Keratinocyte (primary cell): ENCODE measurements at regions not wholly inside any gene's neighbourhood (a gene's known extent, or its start where the extent isn't known, plus 50 kb on each side); places are given as distances from the start of the nearest gene placed in this dataset.

Source experiments
- DNase-seq: peaks from one replicate; pipeline ENCODE4 v3.0.0-alpha.2; 2011; ENCODE audit warnings: low read depth, missing footprints, low spot score
- FAIRE-seq: peaks from 2 replicates; lab custom pipeline; 2011; peaks lifted over from hg19 to GRCh38; lab: Jason Lieb, UNC
- H2AFZ ChIP-seq: 2 replicates; pipeline ENCODE4 v1.6.0; 2012; ENCODE audit warnings: low read length, control low read depth, inconsistent platforms; ENCODE audit not compliant: control insufficient read depth
- H3K27ac ChIP-seq: 2 replicates; pipeline ENCODE4 v1.5.1; 2011; ENCODE audit warnings: low read length; ENCODE audit not compliant: control insufficient read depth, insufficient read depth
- H3K27me3 ChIP-seq: 3 replicates; pipeline ENCODE4 v1.6.0; 2011; ENCODE audit warnings: low read length; ENCODE audit not compliant: control insufficient read depth, insufficient read depth; ENCODE audit errors: extremely low read depth
- H3K36me3 ChIP-seq, 2 experiments: 2 replicates in 1 of 2; 3 replicates in 1 of 2; pipeline ENCODE4 v1.5.1; 2011; ENCODE audit warnings: low read length in 2 of 2, mild to moderate bottlenecking in 1 of 2; ENCODE audit not compliant: control insufficient read depth in 2 of 2, insufficient read depth in 2 of 2; ENCODE audit errors: extremely low read depth in 1 of 2
- H3K4me1 ChIP-seq: 3 replicates; pipeline ENCODE4 v1.5.1; 2011; ENCODE audit warnings: low read length; ENCODE audit not compliant: control insufficient read depth, insufficient read depth; ENCODE audit errors: extremely low read depth
- H3K4me2 ChIP-seq: 3 replicates; pipeline ENCODE4 v1.6.0; 2011; ENCODE audit warnings: low read depth, low read length; ENCODE audit not compliant: control insufficient read depth, insufficient read depth; ENCODE audit errors: extremely low read depth
- H3K4me3 ChIP-seq, 3 experiments: fragments of 200-600 bp in 1 of 3; sonication (generic) in 1 of 3; 2 replicates in 2 of 3; 3 replicates in 1 of 3; pipeline ENCODE4 v1.5.1; 2011 to 2016; ENCODE audit warnings: low read length in 3 of 3, mild to moderate bottlenecking in 3 of 3, control low read depth in 2 of 3, inconsistent platforms in 1 of 3, low read depth in 1 of 3, mixed read lengths in 1 of 3, mixed run types in 1 of 3, moderate library complexity in 1 of 3; ENCODE audit not compliant: control insufficient read depth in 2 of 3, insufficient read depth in 2 of 3; ENCODE audit errors: extremely low read depth in 1 of 3
- H3K79me2 ChIP-seq: 2 replicates; pipeline ENCODE4 v1.6.0; 2012; ENCODE audit warnings: low read length; ENCODE audit not compliant: control insufficient read depth, insufficient read depth
- H3K9ac ChIP-seq: 3 replicates; pipeline ENCODE4 v1.6.0; 2011; ENCODE audit warnings: low read length; ENCODE audit not compliant: control insufficient read depth, insufficient read depth; ENCODE audit errors: extremely low read depth
- H3K9me1 ChIP-seq: 3 replicates; pipeline ENCODE4 v1.6.0; 2011; ENCODE audit warnings: low read length; ENCODE audit not compliant: control insufficient read depth, insufficient read depth; ENCODE audit errors: extremely low read depth
- H3K9me3 ChIP-seq: 2 replicates; pipeline ENCODE4 v1.5.1; 2012; ENCODE audit warnings: low read depth, low read length; ENCODE audit not compliant: control insufficient read depth
- H4K20me1 ChIP-seq: 3 replicates; pipeline ENCODE4 v1.6.0; 2011; ENCODE audit warnings: low read length; ENCODE audit not compliant: control insufficient read depth, insufficient read depth; ENCODE audit errors: extremely low read depth
- CTCF ChIP-seq, 3 experiments: IDR thresholded peaks in 1 of 3; conservative IDR thresholded peaks in 1 of 3; optimal IDR thresholded peaks in 1 of 3; 2 replicates in 2 of 3; 3 replicates in 1 of 3; pipeline versions ENCODE3 to v1.5.1; 2011; ENCODE audit warnings: low read length in 3 of 3, mild to moderate bottlenecking in 3 of 3, moderate library complexity in 2 of 3, control low read depth in 1 of 3, inconsistent platforms in 1 of 3; ENCODE audit not compliant: insufficient read depth in 2 of 3; ENCODE audit errors: extremely low read depth in 1 of 3
- EZH2 ChIP-seq: IDR thresholded peaks from one replicate; pipeline ENCODE4 v1.6.1; 2012; ENCODE audit warnings: inconsistent platforms, mild to moderate bottlenecking, low read length, moderate library complexity
- dilution Hi-C: fragments of 300-500 bp; cut with MboI; formaldehyde crosslinking; loops from one replicate; pipeline ENCODE4 v1.7.0; 2020; ENCODE audit warnings: low sequenced_read_pairs; ENCODE audit not compliant: extremely low pct_ligation_motif_present

DNA sequence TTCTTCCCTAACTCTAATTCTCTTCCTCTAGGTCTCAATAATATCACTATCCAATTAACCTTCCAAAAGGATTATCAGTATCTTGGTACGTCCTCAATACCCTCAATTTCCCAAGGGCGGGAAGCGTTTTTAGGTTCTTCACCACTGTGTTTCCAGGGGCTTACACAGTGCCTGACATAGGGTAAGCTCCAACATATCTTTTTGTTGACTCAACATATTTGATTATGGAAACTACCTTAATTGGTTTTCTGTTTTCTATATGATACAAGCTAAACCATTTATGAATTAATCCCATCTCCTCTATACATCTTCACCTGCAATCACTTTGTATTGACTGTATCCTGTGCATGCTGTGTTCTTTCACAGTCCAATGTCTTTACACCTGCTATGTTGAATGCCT lies 987.3 kb downstream of the GRID1 start:
- FAIRE-seq (no peak), DNase-seq (no peak)
- Histone ChIP-seq H2AFZ (no peak overlapping the region), H3K79me2 (no peaks in the 10 kb centered on the region), H3K9ac (no peak overlapping the region), H3K4me1 (no peaks in the 10 kb centered on the region), H3K36me3 (no peaks in the 10 kb centered on the region), H3K4me2 (no peak overlapping the region), H3K9me3 (no peaks in the 10 kb centered on the region), H3K9me1 (no peaks in the 10 kb centered on the region), H3K27ac (no peak overlapping the region), H4K20me1 (no peaks in the 10 kb centered on the region), H3K4me3 (no peak overlapping the region), H3K27me3 (no peaks in the 10 kb centered on the region)
- dilution Hi-C loops: no loop called here
- TF ChIP-seq EZH2 (no peak), CTCF (optimal IDR thresholded peaks at IDR 0.05 in 1 of 3, IDR thresholded peaks at IDR 0.05 in 1 of 3, conservative IDR thresholded peaks at IDR 0.05 in 1 of 3; ENCODE audit: extremely low read depth in 1 of 3, insufficient read depth in 2 of 3, low read length in 3 of 3) (no peak)

GRCh38 chr10:85400981-85401695 lies 965.5 kb downstream of the GRID1 start:
- H3K4me3 ChIP-seq: no peak overlapping the region
- no peaks in the 10 kb centered on the region for H3K36me3 ChIP-seq
- no peaks in the 10 kb centered on the region for H3K9me1 ChIP-seq
- no peak overlapping the region for H2AFZ ChIP-seq
- no peaks in the 10 kb centered on the region for H3K27me3 ChIP-seq
- FAIRE-seq: peak; percentile 89
- no peaks in the 10 kb centered on the region for H3K9me3 ChIP-seq
- peak; percentile 42 for DNase-seq
- H4K20me1 ChIP-seq: no peaks in the 10 kb centered on the region
- dilution Hi-C loops: no loop called here
- H3K4me2 ChIP-seq: no peak overlapping the region
- no peak overlapping the region for H3K27ac ChIP-seq
- H3K79me2 ChIP-seq: no peaks in the 10 kb centered on the region
- H3K9ac ChIP-seq: no peak overlapping the region
- TF ChIP-seq CTCF (optimal IDR thresholded peaks at IDR 0.05 in 1 of 3, IDR thresholded peaks at IDR 0.05 in 1 of 3, conservative IDR thresholded peaks at IDR 0.05 in 1 of 3; ENCODE audit: extremely low read depth in 1 of 3, insufficient read depth in 2 of 3, low read length in 3 of 3) (no peak), EZH2 (no peak)
- H3K4me1 ChIP-seq: peaks cover 12% of the 10 kb centered on the region
